ENCODE measurements at regions not wholly inside any gene's neighbourhood (a gene's known extent, or its start where the extent isn't known, plus 50 kb on each side); places are given as distances from the start of the nearest gene placed in this dataset.
A peak's percentile ranks its signal among the peaks of the same experiment; 100 is the strongest.

- no peaks in the 10 kb centered on the region for H4K20me1 ChIP-seq (ENCODE audit: insufficient read depth, low read length)
- H3K79me2 ChIP-seq (ENCODE audit: low read length) = no peaks in the 10 kb centered on the region
- H3K27me3 ChIP-seq (replicated peaks; ENCODE audit: insufficient read depth, low read length) = no peaks in the 10 kb centered on the region
- no peak overlapping the region for H3K4me2 ChIP-seq (ENCODE audit: low read depth, low read length)
- no peak for DNase-seq
- no peak overlapping the region for H3K4me3 ChIP-seq (ENCODE audit: low read length)
- H2AFZ ChIP-seq (ENCODE audit: low read length) = no peak overlapping the region
- no peak overlapping the region for H3K27ac ChIP-seq (ENCODE audit: low read length)
- H3F3A ChIP-seq (ENCODE audit: insufficient read depth, low read length) = peaks cover 15% of the 10 kb centered on the region
- H3K9me3 ChIP-seq (replicated peaks; ENCODE audit: insufficient read depth, low read length) = no peaks in the 10 kb centered on the region
- TF ChIP-seq, protein P1, sequence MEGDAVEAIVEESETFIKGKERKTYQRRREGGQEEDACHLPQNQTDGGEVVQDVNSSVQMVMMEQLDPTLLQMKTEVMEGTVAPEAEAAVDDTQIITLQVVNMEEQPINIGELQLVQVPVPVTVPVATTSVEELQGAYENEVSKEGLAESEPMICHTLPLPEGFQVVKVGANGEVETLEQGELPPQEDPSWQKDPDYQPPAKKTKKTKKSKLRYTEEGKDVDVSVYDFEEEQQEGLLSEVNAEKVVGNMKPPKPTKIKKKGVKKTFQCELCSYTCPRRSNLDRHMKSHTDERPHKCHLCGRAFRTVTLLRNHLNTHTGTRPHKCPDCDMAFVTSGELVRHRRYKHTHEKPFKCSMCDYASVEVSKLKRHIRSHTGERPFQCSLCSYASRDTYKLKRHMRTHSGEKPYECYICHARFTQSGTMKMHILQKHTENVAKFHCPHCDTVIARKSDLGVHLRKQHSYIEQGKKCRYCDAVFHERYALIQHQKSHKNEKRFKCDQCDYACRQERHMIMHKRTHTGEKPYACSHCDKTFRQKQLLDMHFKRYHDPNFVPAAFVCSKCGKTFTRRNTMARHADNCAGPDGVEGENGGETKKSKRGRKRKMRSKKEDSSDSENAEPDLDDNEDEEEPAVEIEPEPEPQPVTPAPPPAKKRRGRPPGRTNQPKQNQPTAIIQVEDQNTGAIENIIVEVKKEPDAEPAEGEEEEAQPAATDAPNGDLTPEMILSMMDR (IDR thresholded peaks at IDR 0.05; ENCODE audit: low read length) = no peak
- no peak for TF ChIP-seq EZH2phosphoT487 (IDR thresholded peaks at IDR 0.05; ENCODE audit: low read length)
- no peak for TF ChIP-seq EZH2 (optimal IDR thresholded peaks at IDR 0.05; ENCODE audit: low read depth, low read length)
- H3K36me3 ChIP-seq (replicated peaks; ENCODE audit: insufficient read depth, low read length) = no peaks in the 10 kb centered on the region
- H3K9ac ChIP-seq (ENCODE audit: low read length) = no peak overlapping the region
- no peaks in the 10 kb centered on the region for H3K9me2 ChIP-seq (replicated peaks; ENCODE audit: insufficient read depth, low read length)
- H3K4me1 ChIP-seq (ENCODE audit: low read length) = peaks cover 15% of the 10 kb centered on the region
Measured at GRCh38 chr4:124952601-124953000, 240.1 kb upstream of the ANKRD50 start.

- no peaks in the 10 kb centered on the region for H3K9me3 ChIP-seq (replicated peaks; ENCODE audit: insufficient read depth, low read length)
Measured at GRCh38 chr4:124948976-124949597, 236.6 kb upstream of the ANKRD50 start.

DNA sequence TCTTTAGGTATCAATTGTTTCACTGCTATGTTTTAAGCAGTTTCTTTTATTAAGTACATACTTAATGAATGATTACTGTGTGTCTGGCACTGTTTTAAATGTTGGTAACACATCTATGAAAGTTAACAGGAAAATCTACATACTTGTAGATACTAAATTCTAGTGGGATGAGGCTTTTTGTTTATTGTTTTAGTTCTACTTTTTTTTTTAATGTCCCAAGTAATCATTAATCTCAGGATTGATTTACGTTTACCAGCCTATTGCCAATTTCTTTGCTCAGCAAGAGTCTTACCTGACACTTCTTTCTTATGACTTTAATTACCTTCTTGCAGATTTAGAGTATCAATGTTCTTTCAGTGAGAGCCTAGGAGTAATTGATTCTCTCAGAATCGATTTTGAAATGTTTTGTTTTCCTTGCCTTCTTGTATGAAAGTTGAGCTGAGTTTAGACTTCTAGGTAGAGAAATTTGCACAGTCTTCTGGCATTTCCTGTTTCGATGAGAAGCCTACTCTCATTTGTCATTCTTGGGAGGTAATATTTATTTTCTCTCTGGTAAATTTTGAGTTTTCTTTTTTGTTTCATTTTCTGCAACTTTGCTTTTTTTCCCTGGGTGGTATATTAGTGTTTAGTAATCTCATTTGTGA is 235.2 kb upstream of the ANKRD50 start:
- no peak overlapping the region for H2AFZ ChIP-seq (ENCODE audit: low read length)
- H4K20me1 ChIP-seq (ENCODE audit: insufficient read depth, low read length) = no peaks in the 10 kb centered on the region
- peak overlapping the region; percentile 29; the same call in 1 of the 2 replicates for H3K27ac ChIP-seq (ENCODE audit: low read length)
- H3K9me2 ChIP-seq (replicated peaks; ENCODE audit: insufficient read depth, low read length) = no peaks in the 10 kb centered on the region
- H3K9ac ChIP-seq (ENCODE audit: low read length) = no peak overlapping the region
- peaks cover 29% of the 10 kb centered on the region for H3F3A ChIP-seq (ENCODE audit: insufficient read depth, low read length)
- peaks cover 38% of the 10 kb centered on the region for H3K4me1 ChIP-seq (ENCODE audit: low read length)
- TF ChIP-seq, protein P1 (IDR thresholded peaks at IDR 0.05; ENCODE audit: low read length) = no peak
- TF ChIP-seq EZH2 (optimal IDR thresholded peaks at IDR 0.05; ENCODE audit: low read depth, low read length) = no peak
- TF ChIP-seq EZH2phosphoT487 (IDR thresholded peaks at IDR 0.05; ENCODE audit: low read length) = no peak
- H3K79me2 ChIP-seq (ENCODE audit: low read length) = no peaks in the 10 kb centered on the region
- H3K9me3 ChIP-seq (replicated peaks; ENCODE audit: insufficient read depth, low read length) = no peaks in the 10 kb centered on the region
- peak overlapping the region; percentile 46 for H3K4me2 ChIP-seq (ENCODE audit: low read depth, low read length)
- H3K4me3 ChIP-seq (ENCODE audit: low read length) = 0 out of 2 replicates have a peak overlapping the region, but pooled peaks have one; percentile 10
- no peaks in the 10 kb centered on the region for H3K36me3 ChIP-seq (replicated peaks; ENCODE audit: insufficient read depth, low read length)
- H3K27me3 ChIP-seq (replicated peaks; ENCODE audit: insufficient read depth, low read length) = no peaks in the 10 kb centered on the region
- peak; percentile 65 for DNase-seq

More at GRCh38 chr4:124948976-124949597, 236.6 kb upstream of the ANKRD50 start:
- peak; percentile 79 for DNase-seq
- no peak for TF ChIP-seq EZH2phosphoT487 (IDR thresholded peaks at IDR 0.05; ENCODE audit: low read length)
- H3K4me2 ChIP-seq (ENCODE audit: low read depth, low read length) = peak overlapping the region; percentile 46
- no peaks in the 10 kb centered on the region for H3K27me3 ChIP-seq (replicated peaks; ENCODE audit: insufficient read depth, low read length)
- no peaks in the 10 kb centered on the region for H3K36me3 ChIP-seq (replicated peaks; ENCODE audit: insufficient read depth, low read length)
- peaks cover 38% of the 10 kb centered on the region for H3K4me1 ChIP-seq (ENCODE audit: low read length)
- no peaks in the 10 kb centered on the region for H3K9me2 ChIP-seq (replicated peaks; ENCODE audit: insufficient read depth, low read length)
- peak overlapping the region; percentile 6; the same call in 1 of the 2 replicates for H3K27ac ChIP-seq (ENCODE audit: low read length)
- H2AFZ ChIP-seq (ENCODE audit: low read length) = no peak overlapping the region
- H4K20me1 ChIP-seq (ENCODE audit: insufficient read depth, low read length) = no peaks in the 10 kb centered on the region
- no peak overlapping the region for H3K4me3 ChIP-seq (ENCODE audit: low read length)
- H3K9ac ChIP-seq (ENCODE audit: low read length) = no peak overlapping the region
- H3K79me2 ChIP-seq (ENCODE audit: low read length) = no peaks in the 10 kb centered on the region
- peaks cover 29% of the 10 kb centered on the region for H3F3A ChIP-seq (ENCODE audit: insufficient read depth, low read length)

- Histone ChIP-seq H3K27me3 (replicated peaks; ENCODE audit: insufficient read depth, low read length) (no peaks in the 10 kb centered on the region), H3K79me2 (ENCODE audit: low read length) (no peaks in the 10 kb centered on the region), H3K4me3 (ENCODE audit: low read length) (no peak overlapping the region), H3K9me3 (replicated peaks; ENCODE audit: insufficient read depth, low read length) (no peaks in the 10 kb centered on the region), H4K20me1 (ENCODE audit: insufficient read depth, low read length) (no peaks in the 10 kb centered on the region), H3K4me1 (ENCODE audit: low read length) (peaks cover 38% of the 10 kb centered on the region), H3F3A (ENCODE audit: insufficient read depth, low read length) (peaks cover 29% of the 10 kb centered on the region), H3K27ac (ENCODE audit: low read length) (no peak overlapping the region), H2AFZ (ENCODE audit: low read length) (no peak overlapping the region), H3K36me3 (replicated peaks; ENCODE audit: insufficient read depth, low read length) (no peaks in the 10 kb centered on the region), H3K9ac (ENCODE audit: low read length) (no peak overlapping the region), H3K9me2 (replicated peaks; ENCODE audit: insufficient read depth, low read length) (no peaks in the 10 kb centered on the region), H3K4me2 (ENCODE audit: low read depth, low read length) (no peak overlapping the region; the same call in 1 of the 2 replicates)
- no peak for TF ChIP-seq EZH2phosphoT487 (IDR thresholded peaks at IDR 0.05; ENCODE audit: low read length)
- no peak for TF ChIP-seq EZH2 (optimal IDR thresholded peaks at IDR 0.05; ENCODE audit: low read depth, low read length)
- TF ChIP-seq, protein P1 (IDR thresholded peaks at IDR 0.05; ENCODE audit: low read length) = no peak
- no peak for DNase-seq
Measured at GRCh38 chr4:124946696-124947095, 234.2 kb upstream of the ANKRD50 start.
